K562 (cell line): ENCODE measurements at regions not wholly inside any gene's neighbourhood (a gene's known extent, or its start where the extent isn't known, plus 50 kb on each side); places are given as distances from the start of the nearest gene placed in this dataset.

Source experiments
- ATAC-seq: fragments of 200-7000 bp; cut with Tn5 transposase; 3 replicates; pipeline ENCODE4 v1.9.1; 2020; ENCODE audit warnings: moderate library complexity
- BruUV-seq: library from RNA; stranded (reverse); fragments of 400-500 nt; replicated peaks from 2 replicates; lab custom pipeline; 2021; lab: Mats Ljungman, UMichigan
- CTCF ChIA-PET: fragments of 300-600 bp; formaldehyde crosslinking; extraction: SDS; loops from one replicate; lab custom pipeline; 2021; ENCODE audit warnings: low intra/inter-chr PET ratio; lab: Yijun Ruan, JAX
- POLR2A ChIA-PET: fragments of 300-600, 350-650 bp; sonication (Branson Sonifier 250); formaldehyde crosslinking; extraction: SDS; loops from one replicate; lab custom pipeline; 2021; ENCODE audit warnings: antibody characterized with exemption, inconsistent platforms; lab: Yijun Ruan, JAX
- DNase-seq, 4 experiments: peaks; one replicate each; pipeline versions ENCODE4 v3.0.0 to v3.0.0-alpha.2; 2011 to 2018; ENCODE audit warnings: low spot score in 3 of 4, mixed read lengths in 3 of 4; ENCODE audit errors: extremely low read depth in 1 of 4
- FAIRE-seq: peaks from 2 replicates; lab custom pipeline; 2011; peaks lifted over from hg19 to GRCh38; lab: Jason Lieb, UNC
- H2AFZ ChIP-seq: 2 replicates; pipeline ENCODE4 v1.6.0; 2011; ENCODE audit warnings: low read depth, low read length, control low read depth, inconsistent platforms
- H3K27ac ChIP-seq: fragments of 200-600 bp; 3 replicates; pipeline ENCODE4 v1.8.0; 2011; ENCODE audit warnings: low read depth, mild to moderate bottlenecking, control low read depth, inconsistent platforms, low read length, moderate library complexity, mixed read lengths; ENCODE audit errors: extremely low read depth
- H3K27me3 ChIP-seq, 2 experiments: fragments of 300-600 bp in 1 of 2; 2 replicates in 1 of 2; 3 replicates in 1 of 2; pipeline versions ENCODE4 v1.6.0 to v1.8.0; 2011; ENCODE audit warnings: inconsistent platforms in 2 of 2, low read length in 2 of 2, mild to moderate bottlenecking in 1 of 2, mixed read lengths in 1 of 2, moderate library complexity in 1 of 2; ENCODE audit not compliant: control insufficient read depth in 2 of 2, insufficient read depth in 2 of 2
- H3K36me3 ChIP-seq: fragments of 300-600 bp; 3 replicates; pipeline ENCODE4 v1.8.0; 2011; ENCODE audit warnings: mild to moderate bottlenecking, low read length, inconsistent platforms; ENCODE audit not compliant: control insufficient read depth, insufficient read depth
- H3K4me1 ChIP-seq, 2 experiments: fragments of 200-600 bp in 1 of 2; replicated peaks in 1 of 2; 2 replicates in 1 of 2; 3 replicates in 1 of 2; pipeline versions ENCODE4 v1.5.1 to v1.8.0; 2011; ENCODE audit warnings: inconsistent platforms in 2 of 2, low read length in 2 of 2, mild to moderate bottlenecking in 1 of 2, mixed read lengths in 1 of 2, moderate library complexity in 1 of 2; ENCODE audit not compliant: control insufficient read depth in 2 of 2, insufficient read depth in 2 of 2
- H3K4me2 ChIP-seq: 2 replicates; pipeline ENCODE4 v1.6.1; 2011; ENCODE audit warnings: low read length, control low read depth, inconsistent platforms, mixed read lengths; ENCODE audit not compliant: insufficient read depth
- H3K4me3 ChIP-seq: fragments of 200-600 bp; sonication (generic), shearing (Covaris generic); 2 replicates; pipeline ENCODE4 v1.5.1; 2016; ENCODE audit warnings: control low read depth, inconsistent platforms
- H3K79me2 ChIP-seq: fragments of 200-600 bp; 3 replicates; pipeline ENCODE4 v1.8.0; 2011; ENCODE audit warnings: low read length, inconsistent platforms; ENCODE audit not compliant: control insufficient read depth, insufficient read depth
- H3K9ac ChIP-seq, 2 experiments: 2 replicates each; pipeline versions ENCODE4 v1.6.0 to v1.6.1; 2011; ENCODE audit warnings: low read depth in 2 of 2, low read length in 2 of 2, control low read depth in 1 of 2, inconsistent platforms in 1 of 2, mild to moderate bottlenecking in 1 of 2, mixed read lengths in 1 of 2; ENCODE audit not compliant: insufficient read depth in 1 of 2
- H3K9me1 ChIP-seq: one replicate; pipeline ENCODE4 v1.6.0; 2011; ENCODE audit warnings: inconsistent platforms, mild to moderate bottlenecking, low read length, moderate library complexity; ENCODE audit not compliant: control insufficient read depth, insufficient read depth
- H3K9me3 ChIP-seq: replicated peaks from 2 replicates; pipeline ENCODE4 v1.5.1; 2011; ENCODE audit warnings: low read depth, low read length, inconsistent platforms; ENCODE audit not compliant: control insufficient read depth, insufficient read depth
- H4K20me1 ChIP-seq: replicated peaks from 2 replicates; pipeline ENCODE4 v1.6.1; 2011; ENCODE audit warnings: low read length, inconsistent platforms, mixed read lengths; ENCODE audit not compliant: control insufficient read depth, insufficient read depth
- ATF3 ChIP-seq, 2 experiments: fragments of 450-650 bp in 1 of 2; sonication (generic) in 1 of 2; formaldehyde crosslinking in 1 of 2; IDR thresholded peaks in 1 of 2; conservative IDR thresholded peaks in 1 of 2; 2 replicates each; pipeline versions ENCODE4 v1.6.1 to v1.8.1; 2016 to 2023; ENCODE audit warnings: mild to moderate bottlenecking in 2 of 2, moderate library complexity in 2 of 2, inconsistent platforms in 1 of 2, missing genetic modification reagents in 1 of 2
- ATF7 ChIP-seq: fragments of 450-650 bp; IDR thresholded peaks from 2 replicates; pipeline ENCODE4 v1.7.1; 2014; ENCODE audit warnings: mild to moderate bottlenecking, moderate library complexity
- CREM ChIP-seq: IDR thresholded peaks from 2 replicates; pipeline ENCODE4 v1.6.1; 2014; ENCODE audit warnings: antibody characterized with exemption, low read depth
- CXXC5 ChIP-seq: fragments of 250-450 bp; sonication (Bioruptor Pico); IDR thresholded peaks from 2 replicates; pipeline ENCODE4 v1.8.0; 2022; ENCODE audit warnings: inconsistent platforms, mild to moderate bottlenecking, moderate library complexity
- HMBOX1 ChIP-seq: sonication (generic); IDR thresholded peaks from 2 replicates; pipeline ENCODE4 v1.6.1; 2016
- NRF1 ChIP-seq, 2 experiments: fragments of 450-650 bp; IDR thresholded peaks in 1 of 2; conservative IDR thresholded peaks in 1 of 2; 2 replicates each; pipeline ENCODE4 v1.6.1; 2014; ENCODE audit warnings: mild to moderate bottlenecking in 2 of 2
- ZBTB5 ChIP-seq: fragments of 450-650 bp; IDR thresholded peaks from 2 replicates; pipeline ENCODE4 v1.6.1; 2017; ENCODE audit warnings: antibody characterized with exemption
- ZFPM2 ChIP-seq: fragments of 250-450 bp; sonication (Bioruptor Pico); IDR thresholded peaks from 2 replicates; pipeline ENCODE4 v1.5.1; 2022; ENCODE audit warnings: mild to moderate bottlenecking
- WGBS: fragments of 100-300 bp; shearing (Covaris generic); methylation state at CpG from one replicate; pipeline ENCODE4 v1.1.6; 2016; ENCODE audit warnings: low coverage, mixed read lengths; ENCODE audit not compliant: insufficient coverage; ENCODE audit errors: missing lambda C conversion rate; 5-methylcytosine and 5-hydroxymethylcytosine counted together
- in situ Hi-C: fragments of 300-500 bp; cut with MboI; formaldehyde crosslinking; loops from 4 replicates; pipeline ENCODE4 v1.15.0; 2018; ENCODE audit warnings: inconsistent platforms, mixed read lengths
- intact Hi-C: fragments of 100-400 bp; cut with micrococcal nuclease; formaldehyde crosslinking; loops from 2 replicates; pipeline ENCODE4 v1.14.2; 2022

- FAIRE-seq (no peak), ATAC-seq (no peak), DNase-seq (no peak)
- POLR2A ChIA-PET: no interaction called here
- Histone ChIP-seq H3K36me3 (no peaks in the 10 kb centered on the region), H3K9ac (no peak overlapping the region), H3K4me2 (no peak overlapping the region), H4K20me1 (no peaks in the 10 kb centered on the region), H3K79me2 (no peaks in the 10 kb centered on the region), H3K27ac (no peak overlapping the region), H3K4me3 (no peak overlapping the region), H3K9me1 (no peaks in the 10 kb centered on the region), H2AFZ (no peak overlapping the region), H3K9me3 (no peaks in the 10 kb centered on the region), H3K4me1 (no peaks in the 10 kb centered on the region), H3K27me3 (no peaks in the 10 kb centered on the region)
- no TSS peak for BruUV-seq
- TF ChIP-seq NRF1 (conservative IDR thresholded peaks at IDR 0.05 in 1 of 2, IDR thresholded peaks at IDR 0.05 in 1 of 2): 0 out of 4 replicates have a peak, but pooled peaks have one; percentile 10 to 16
- peak; percentile 76; the same call in 1 of the 2 replicates for TF ChIP-seq HMBOX1
- no peak for TF ChIP-seq ZFPM2 (CRISPR knock-in tag)
- no peak for TF ChIP-seq CXXC5 (CRISPR knock-in tag)
- in situ Hi-C loops: no loop called here
- CTCF ChIA-PET: no interaction called here
- 0% methylated on average over 2 of the region's 2 CpGs for WGBS
- intact Hi-C loops: no loop called here
Measured at GRCh38 chr18:25497151-25497794, 145.3 kb upstream of the ZNF521 start.

GRCh38 chr18:25496544-25496943, 144.6 kb upstream of the ZNF521 start:
- ChIA-PET POLR2A (no interaction called here), CTCF (no interaction called here)
- DNase-seq (peak in 1 of 4 experiments; percentile 4), ATAC-seq (no peak), FAIRE-seq (no peak)
- Histone ChIP-seq H4K20me1 (no peaks in the 10 kb centered on the region), H3K9me3 (no peaks in the 10 kb centered on the region), H3K27me3 (no peaks in the 10 kb centered on the region), H3K4me3 (no peak overlapping the region), H3K4me2 (no peak overlapping the region), H3K9ac (no peak overlapping the region), H3K79me2 (no peaks in the 10 kb centered on the region), H3K9me1 (no peaks in the 10 kb centered on the region), H3K27ac (no peak overlapping the region), H2AFZ (no peak overlapping the region), H3K36me3 (no peaks in the 10 kb centered on the region), H3K4me1 (no peaks in the 10 kb centered on the region)
- BruUV-seq: no TSS peak
- TF ChIP-seq ATF7 (peak; percentile 49; the same call in 1 of the 2 replicates), ZBTB5 (no peak), ATF3 (IDR thresholded peaks at IDR 0.05) (peak; percentile 75), ATF3 (CRISPR knock-in tag; conservative IDR thresholded peaks at IDR 0.05) (no peak), CREM (0 out of 2 replicates have a peak, but pooled peaks have one; percentile 7)
- WGBS: 0% methylated on average over 2 of the region's 2 CpGs
- intact Hi-C loops: no loop called here
- in situ Hi-C loops: no loop called here
